ENCODE measurements at regions not wholly inside any gene's neighbourhood (a gene's known extent, or its start where the extent isn't known, plus 50 kb on each side); places are given as distances from the start of the nearest gene placed in this dataset.

GRCh38 chrX:98380106-98380505 lies 1496.4 kb downstream of the RPA4 start:
- Histone ChIP-seq H3K9ac (replicated peaks; ENCODE audit: extremely low read depth, insufficient read depth, low read length) (no peak overlapping the region), H3K4me1 (ENCODE audit: control insufficient read depth, extremely low read depth, insufficient read depth, low read length) (no peaks in the 10 kb centered on the region), H3K27me3 (ENCODE audit: control insufficient read depth in 2 of 2, insufficient read depth in 2 of 2, low read length in 2 of 2) (no peaks in the 10 kb centered on the region), H3K4me2 (ENCODE audit: insufficient read depth, low read length) (no peak overlapping the region), H2AFZ (ENCODE audit: low read depth, low read length) (no peak overlapping the region), H3K4me3 (replicated peaks in 1 of 3; ENCODE audit: insufficient read depth in 1 of 3, low read depth in 1 of 3, low read length in 3 of 3) (no peak overlapping the region), H3K27ac (ENCODE audit: insufficient read depth, low read depth, low read length) (no peak overlapping the region), H4K20me1 (replicated peaks; ENCODE audit: control insufficient read depth, extremely low read depth, insufficient read depth, low read length) (no peaks in the 10 kb centered on the region), H3K9me1 (replicated peaks; ENCODE audit: control insufficient read depth, extremely low read depth, insufficient read depth, low read length) (no peaks in the 10 kb centered on the region), H3K36me3 (ENCODE audit: control insufficient read depth in 2 of 2, extremely low read depth in 1 of 2, insufficient read depth in 2 of 2, low read length in 2 of 2) (no peaks in the 10 kb centered on the region), H3K79me2 (ENCODE audit: control insufficient read depth, insufficient read depth, low read length) (no peaks in the 10 kb centered on the region), H3K9me3 (replicated peaks; ENCODE audit: control insufficient read depth, insufficient read depth, low read length) (no peaks in the 10 kb centered on the region)
- ChIA-PET CTCF (no interaction called here), POLR2A (no interaction called here)
- dilution Hi-C loops (cut with MboI; ENCODE audit: extremely low pct_ligation_motif_present, low sequenced_read_pairs) (no loop called here), intact Hi-C loops (cut with micrococcal nuclease) (no loop called here)
- TF ChIP-seq MAX (IDR thresholded peaks at IDR 0.05; ENCODE audit: insufficient read depth, insufficient read length), result no peak
- no peak for TF ChIP-seq POLR2AphosphoS5 (IDR thresholded peaks at IDR 0.05; ENCODE audit: insufficient read depth, low read depth, low read length)
- DNase-seq (ENCODE audit: low read depth, low spot score), result no peak
- FAIRE-seq, result no peak
- no TSS peak for BruUV-seq (replicated peaks)

GRCh38 chrX:98380556-98380955 lies 1496.8 kb downstream of the RPA4 start:
- Histone ChIP-seq H4K20me1 (replicated peaks; ENCODE audit: control insufficient read depth, extremely low read depth, insufficient read depth, low read length) (no peaks in the 10 kb centered on the region), H3K9ac (replicated peaks; ENCODE audit: extremely low read depth, insufficient read depth, low read length) (no peak overlapping the region), H3K4me3 (replicated peaks in 1 of 3; ENCODE audit: insufficient read depth in 1 of 3, low read depth in 1 of 3, low read length in 3 of 3) (no peak overlapping the region), H3K36me3 (ENCODE audit: control insufficient read depth in 2 of 2, extremely low read depth in 1 of 2, insufficient read depth in 2 of 2, low read length in 2 of 2) (no peaks in the 10 kb centered on the region), H3K9me3 (replicated peaks; ENCODE audit: control insufficient read depth, insufficient read depth, low read length) (no peaks in the 10 kb centered on the region), H3K79me2 (ENCODE audit: control insufficient read depth, insufficient read depth, low read length) (no peaks in the 10 kb centered on the region), H3K9me1 (replicated peaks; ENCODE audit: control insufficient read depth, extremely low read depth, insufficient read depth, low read length) (no peaks in the 10 kb centered on the region), H2AFZ (ENCODE audit: low read depth, low read length) (no peak overlapping the region), H3K4me2 (ENCODE audit: insufficient read depth, low read length) (no peak overlapping the region), H3K4me1 (ENCODE audit: control insufficient read depth, extremely low read depth, insufficient read depth, low read length) (no peaks in the 10 kb centered on the region), H3K27ac (ENCODE audit: insufficient read depth, low read depth, low read length) (no peak overlapping the region), H3K27me3 (ENCODE audit: control insufficient read depth in 2 of 2, insufficient read depth in 2 of 2, low read length in 2 of 2) (no peaks in the 10 kb centered on the region)
- no peak for TF ChIP-seq JUN (IDR thresholded peaks at IDR 0.05; ENCODE audit: borderline replicate concordance, insufficient read depth, insufficient read length, low read depth)
- no peak for TF ChIP-seq POLR2A (IDR thresholded peaks at IDR 0.05; ENCODE audit: low read depth, low read length)
- TF ChIP-seq MAX (IDR thresholded peaks at IDR 0.05; ENCODE audit: insufficient read depth, insufficient read length), result no peak
- TF ChIP-seq EZH2 (IDR thresholded peaks at IDR 0.05; ENCODE audit: borderline replicate concordance, low read depth, low read length, severe bottlenecking), result no peak
- TF ChIP-seq CTCF (IDR thresholded peaks at IDR 0.05; ENCODE audit: extremely low read depth in 1 of 2, insufficient read depth in 1 of 2, low read depth in 1 of 2, low read length in 2 of 2), result no peak
- TF ChIP-seq POLR2AphosphoS5 (IDR thresholded peaks at IDR 0.05; ENCODE audit: insufficient read depth, low read depth, low read length), result no peak
- TF ChIP-seq FOS (IDR thresholded peaks at IDR 0.05; ENCODE audit: borderline replicate concordance, insufficient read depth, low read length), result no peak
- no peak for TF ChIP-seq MYC (IDR thresholded peaks at IDR 0.05; ENCODE audit: low read depth, low read length)
- TF ChIP-seq GATA2 (IDR thresholded peaks at IDR 0.05; ENCODE audit: insufficient read depth, insufficient read length, low read depth, low read length), result no peak
- POLR2A ChIA-PET, result no interaction called here
- intact Hi-C loops (cut with micrococcal nuclease), result no loop called here
- FAIRE-seq, result no peak
- dilution Hi-C loops (cut with MboI; ENCODE audit: extremely low pct_ligation_motif_present, low sequenced_read_pairs), result no loop called here
- CTCF ChIA-PET, result no interaction called here
- DNase-seq (ENCODE audit: low read depth, low spot score), result no peak
- BruUV-seq (replicated peaks), result no TSS peak
